Parathyroid adenoma (tissue), 2 donors: ENCODE measurements at regions not wholly inside any gene's neighbourhood (a gene's known extent, or its start where the extent isn't known, plus 50 kb on each side); places are given as distances from the start of the nearest gene placed in this dataset.

ENCODE experiments used
- H2AFZ ChIP-seq: fragments of 300-600 bp; sonication (generic); one replicate; pipeline ENCODE4 v1.7.0; 2017; ENCODE audit warnings: antibody characterized with exemption, mild to moderate bottlenecking
- H3K27ac ChIP-seq: fragments of 300-600 bp; sonication (generic); one replicate; pipeline ENCODE4 v1.7.0; 2017
- H3K27me3 ChIP-seq: fragments of 300-600 bp; sonication (generic); one replicate; pipeline ENCODE4 v1.7.0; 2017; ENCODE audit warnings: low read length; ENCODE audit not compliant: control insufficient read depth, insufficient read depth
- H3K36me3 ChIP-seq: fragments of 300-600 bp; sonication (generic); one replicate; pipeline ENCODE4 v1.7.0; 2017; ENCODE audit warnings: low read length; ENCODE audit not compliant: control insufficient read depth, insufficient read depth
- H3K4me1 ChIP-seq: fragments of 300-600 bp; sonication (generic); one replicate; pipeline ENCODE4 v1.7.0; 2017; ENCODE audit warnings: control low read depth
- H3K4me2 ChIP-seq: fragments of 300-600 bp; sonication (generic); one replicate; pipeline ENCODE4 v1.7.0; 2017; ENCODE audit warnings: low read length
- H3K4me3 ChIP-seq: fragments of 300-600 bp; sonication (generic); one replicate; pipeline ENCODE4 v1.7.0; 2017; ENCODE audit warnings: low read depth, low read length
- H3K79me2 ChIP-seq: fragments of 300-600 bp; sonication (generic); one replicate; pipeline ENCODE4 v1.7.0; 2017; ENCODE audit warnings: control low read depth
- H3K9ac ChIP-seq: fragments of 300-600 bp; sonication (generic); one replicate; pipeline ENCODE4 v1.7.0; 2017; ENCODE audit warnings: mild to moderate bottlenecking
- H3K9me3 ChIP-seq: fragments of 300-600 bp; sonication (generic); one replicate; pipeline ENCODE4 v1.7.0; 2017; ENCODE audit warnings: low read length; ENCODE audit not compliant: control insufficient read depth
- TF ChIP-seq, protein P1 (sequence below): fragments of 300-600 bp; sonication (generic); IDR thresholded peaks from one replicate; pipeline ENCODE4 v1.7.0; 2017; ENCODE audit warnings: antibody characterized with exemption, mild to moderate bottlenecking
- donor health status: primary hyperparathyroidism.

GRCh38 chr18:39806525-39806924 lies 2148.5 kb upstream of the PIK3C3 start:
- TF ChIP-seq, protein P1, sequence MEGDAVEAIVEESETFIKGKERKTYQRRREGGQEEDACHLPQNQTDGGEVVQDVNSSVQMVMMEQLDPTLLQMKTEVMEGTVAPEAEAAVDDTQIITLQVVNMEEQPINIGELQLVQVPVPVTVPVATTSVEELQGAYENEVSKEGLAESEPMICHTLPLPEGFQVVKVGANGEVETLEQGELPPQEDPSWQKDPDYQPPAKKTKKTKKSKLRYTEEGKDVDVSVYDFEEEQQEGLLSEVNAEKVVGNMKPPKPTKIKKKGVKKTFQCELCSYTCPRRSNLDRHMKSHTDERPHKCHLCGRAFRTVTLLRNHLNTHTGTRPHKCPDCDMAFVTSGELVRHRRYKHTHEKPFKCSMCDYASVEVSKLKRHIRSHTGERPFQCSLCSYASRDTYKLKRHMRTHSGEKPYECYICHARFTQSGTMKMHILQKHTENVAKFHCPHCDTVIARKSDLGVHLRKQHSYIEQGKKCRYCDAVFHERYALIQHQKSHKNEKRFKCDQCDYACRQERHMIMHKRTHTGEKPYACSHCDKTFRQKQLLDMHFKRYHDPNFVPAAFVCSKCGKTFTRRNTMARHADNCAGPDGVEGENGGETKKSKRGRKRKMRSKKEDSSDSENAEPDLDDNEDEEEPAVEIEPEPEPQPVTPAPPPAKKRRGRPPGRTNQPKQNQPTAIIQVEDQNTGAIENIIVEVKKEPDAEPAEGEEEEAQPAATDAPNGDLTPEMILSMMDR: no peak
- no peaks in the 10 kb centered on the region for H3K4me1 ChIP-seq

GRCh38 chr18:39805218-39805617 lies 2149.8 kb upstream of the PIK3C3 start:
- Histone ChIP-seq H3K4me1 (no peaks in the 10 kb centered on the region), H3K4me3 (no peak overlapping the region), H3K27me3 (no peaks in the 10 kb centered on the region), H3K79me2 (no peaks in the 10 kb centered on the region), H3K9ac (no peak overlapping the region), H2AFZ (no peak overlapping the region), H3K9me3 (no peaks in the 10 kb centered on the region), H3K4me2 (no peak overlapping the region), H3K27ac (no peak overlapping the region), H3K36me3 (no peaks in the 10 kb centered on the region)
- TF ChIP-seq, protein P1: no peak

More at GRCh38 chr18:39806525-39806924, 2148.5 kb upstream of the PIK3C3 start:
- Histone ChIP-seq H3K79me2 (no peaks in the 10 kb centered on the region), H3K4me2 (no peak overlapping the region), H3K27me3 (no peaks in the 10 kb centered on the region), H3K27ac (no peak overlapping the region), H3K4me3 (no peak overlapping the region), H2AFZ (no peak overlapping the region), H3K9ac (no peak overlapping the region), H3K9me3 (no peaks in the 10 kb centered on the region), H3K36me3 (no peaks in the 10 kb centered on the region)

- H3K4me3 ChIP-seq: no peak overlapping the region
- H3K9me3 ChIP-seq: no peaks in the 10 kb centered on the region
- no peaks in the 10 kb centered on the region for H3K27me3 ChIP-seq
- no peak overlapping the region for H3K4me2 ChIP-seq
- H3K79me2 ChIP-seq: no peaks in the 10 kb centered on the region
- H2AFZ ChIP-seq: no peak overlapping the region
- TF ChIP-seq, protein P1: no peak
- no peaks in the 10 kb centered on the region for H3K36me3 ChIP-seq
- H3K9ac ChIP-seq: no peak overlapping the region
- H3K4me1 ChIP-seq: peaks cover 3% of the 10 kb centered on the region
- H3K27ac ChIP-seq: no peak overlapping the region
These were observed 2152.3 kb upstream of the PIK3C3 start for GRCh38 chr18:39802648-39803229.

DNA sequence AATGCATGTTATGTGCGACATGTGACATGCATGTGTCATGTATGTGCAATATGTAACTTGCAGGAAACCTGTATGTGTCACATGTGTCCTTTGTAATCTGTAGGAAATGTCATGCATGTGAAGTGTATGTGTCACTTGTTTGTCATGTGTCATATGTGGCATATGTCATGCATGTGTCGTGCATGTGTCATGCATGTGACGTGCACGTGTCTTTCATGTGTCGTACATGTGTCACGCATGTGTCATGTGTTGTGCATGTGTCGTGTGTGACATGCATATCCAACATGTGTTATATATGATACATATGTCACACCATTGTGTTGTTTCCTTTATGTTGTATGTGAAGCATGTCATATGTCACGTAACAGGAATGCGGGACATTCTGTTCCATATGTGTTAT lies 2153.2 kb upstream of the PIK3C3 start:
- Histone ChIP-seq H3K9ac (no peak overlapping the region), H3K27ac (peak overlapping the region; percentile 9), H3K9me3 (no peaks in the 10 kb centered on the region), H3K27me3 (no peaks in the 10 kb centered on the region), H2AFZ (no peak overlapping the region), H3K4me3 (no peak overlapping the region), H3K36me3 (no peaks in the 10 kb centered on the region), H3K79me2 (no peaks in the 10 kb centered on the region), H3K4me1 (peaks cover 3% of the 10 kb centered on the region), H3K4me2 (no peak overlapping the region)
- TF ChIP-seq, protein P1: no peak

- Histone ChIP-seq H3K27me3 (no peaks in the 10 kb centered on the region), H3K9me3 (no peaks in the 10 kb centered on the region), H2AFZ (no peak overlapping the region), H3K4me2 (no peak overlapping the region), H3K4me3 (no peak overlapping the region), H3K4me1 (peaks cover 3% of the 10 kb centered on the region), H3K36me3 (no peaks in the 10 kb centered on the region), H3K9ac (no peak overlapping the region), H3K27ac (no peak overlapping the region), H3K79me2 (no peaks in the 10 kb centered on the region)
- TF ChIP-seq, protein P1: no peak
These were observed 2154.0 kb upstream of the PIK3C3 start for GRCh38 chr18:39801010-39801409.
